Testis (tissue), 2 donors: ENCODE measurements at regions not wholly inside any gene's neighbourhood (a gene's known extent, or its start where the extent isn't known, plus 50 kb on each side); places are given as distances from the start of the nearest gene placed in this dataset.

Experiments used
- POLR2A ChIP-seq: fragments of 450-650 bp; IDR thresholded peaks from one replicate; pipeline ENCODE4 v1.6.1; 2017; ENCODE audit warnings: antibody characterized with exemption, mild to moderate bottlenecking, moderate library complexity
- TF ChIP-seq, protein P1 (sequence below), 3 experiments: fragments of 450-650 bp in 2 of 3; fragments of 200-600 bp in 1 of 3; sonication (generic) in 1 of 3; IDR thresholded peaks; one replicate each; pipeline ENCODE4 v1.5.1; 2016 to 2019; ENCODE audit warnings: antibody characterized with exemption in 3 of 3, mild to moderate bottlenecking in 2 of 3, moderate library complexity in 1 of 3

DNA sequence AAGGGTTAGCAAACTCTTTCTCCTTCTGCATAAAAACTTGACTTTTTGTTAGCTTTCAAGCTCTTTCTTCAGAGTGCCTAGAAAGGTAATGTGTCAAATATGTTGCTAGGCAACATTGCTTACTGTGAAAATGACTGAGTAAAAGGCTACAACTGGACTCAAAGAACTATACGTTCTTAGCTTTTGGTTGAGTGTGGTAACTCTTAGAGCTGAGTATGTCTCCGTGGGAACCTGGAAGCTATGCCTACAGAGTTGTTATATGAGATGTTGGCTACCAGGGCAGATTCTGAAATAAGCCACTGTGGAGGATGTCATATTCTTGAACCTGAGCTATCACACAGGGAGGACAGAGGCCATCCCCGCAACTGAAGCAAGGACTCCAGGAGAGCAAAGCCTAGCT is 105.5 kb downstream of the ARL6IP6 start:
- TF ChIP-seq, protein P1, sequence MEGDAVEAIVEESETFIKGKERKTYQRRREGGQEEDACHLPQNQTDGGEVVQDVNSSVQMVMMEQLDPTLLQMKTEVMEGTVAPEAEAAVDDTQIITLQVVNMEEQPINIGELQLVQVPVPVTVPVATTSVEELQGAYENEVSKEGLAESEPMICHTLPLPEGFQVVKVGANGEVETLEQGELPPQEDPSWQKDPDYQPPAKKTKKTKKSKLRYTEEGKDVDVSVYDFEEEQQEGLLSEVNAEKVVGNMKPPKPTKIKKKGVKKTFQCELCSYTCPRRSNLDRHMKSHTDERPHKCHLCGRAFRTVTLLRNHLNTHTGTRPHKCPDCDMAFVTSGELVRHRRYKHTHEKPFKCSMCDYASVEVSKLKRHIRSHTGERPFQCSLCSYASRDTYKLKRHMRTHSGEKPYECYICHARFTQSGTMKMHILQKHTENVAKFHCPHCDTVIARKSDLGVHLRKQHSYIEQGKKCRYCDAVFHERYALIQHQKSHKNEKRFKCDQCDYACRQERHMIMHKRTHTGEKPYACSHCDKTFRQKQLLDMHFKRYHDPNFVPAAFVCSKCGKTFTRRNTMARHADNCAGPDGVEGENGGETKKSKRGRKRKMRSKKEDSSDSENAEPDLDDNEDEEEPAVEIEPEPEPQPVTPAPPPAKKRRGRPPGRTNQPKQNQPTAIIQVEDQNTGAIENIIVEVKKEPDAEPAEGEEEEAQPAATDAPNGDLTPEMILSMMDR (IDR thresholded peaks at IDR 0.05), result no peak
- no peak for TF ChIP-seq POLR2A
